IMR-90 (cell line): ENCODE measurements at regions not wholly inside any gene's neighbourhood (a gene's known extent, or its start where the extent isn't known, plus 50 kb on each side); places are given as distances from the start of the nearest gene placed in this dataset.

Experiments used
- ATAC-seq: fragments of 200-7000 bp; cut with Tn5 transposase; 2 replicates; pipeline ENCODE4 v1.9.1; 2020; ENCODE audit warnings: low read depth, mild to moderate bottlenecking, moderate library complexity
- BruUV-seq: library from RNA; stranded (reverse); fragments of 400-500 nt; replicated peaks from 2 replicates; lab custom pipeline; 2021; lab: Mats Ljungman, UMichigan
- CTCF ChIA-PET: fragments of 300-600 bp; formaldehyde crosslinking; extraction: SDS; loops from one replicate; lab custom pipeline; 2021; ENCODE audit warnings: antibody characterized with exemption; lab: Yijun Ruan, JAX
- POLR2A ChIA-PET: fragments of 300-600 bp; sonication (Branson Sonifier 250); formaldehyde crosslinking; loops from one replicate; lab custom pipeline; 2022; ENCODE audit warnings: antibody characterized with exemption; ENCODE audit not compliant: unreplicated experiment; lab: Charles Lee
- DNase-seq: peaks from one replicate; pipeline ENCODE4 v3.0.0; 2013
- H2AFZ ChIP-seq: replicated peaks from 2 replicates; pipeline ENCODE3; 2013; ENCODE audit warnings: low read length, mild to moderate bottlenecking; ENCODE audit not compliant: poor library complexity
- H2AK5ac ChIP-seq: 2 replicates; pipeline ENCODE4 v1.6.1; 2013; ENCODE audit warnings: low read depth, low read length, inconsistent platforms
- H2AK9ac ChIP-seq: replicated peaks from 2 replicates; pipeline ENCODE3; 2013; ENCODE audit warnings: mild to moderate bottlenecking, low read depth, low read length, moderate library complexity; ENCODE audit not compliant: poor library complexity
- H2BK120ac ChIP-seq: 2 replicates; pipeline ENCODE4 v1.6.1; 2013; ENCODE audit warnings: low read depth, low read length, inconsistent platforms
- H2BK15ac ChIP-seq: 3 replicates; pipeline ENCODE4 v1.6.1; 2013; ENCODE audit warnings: low read depth, low read length, inconsistent platforms
- H2BK20ac ChIP-seq: 2 replicates; pipeline ENCODE4 v1.6.1; 2013; ENCODE audit warnings: low read depth, mild to moderate bottlenecking, inconsistent platforms, low read length, moderate library complexity
- H2BK5ac ChIP-seq: 2 replicates; pipeline ENCODE4 v1.6.1; 2013; ENCODE audit warnings: mild to moderate bottlenecking, low read depth, low read length, inconsistent platforms; ENCODE audit not compliant: poor library complexity, severe bottlenecking
- H3K14ac ChIP-seq: replicated peaks from 2 replicates; pipeline ENCODE4 v1.6.1; 2013; ENCODE audit warnings: low read depth, low read length, inconsistent platforms
- H3K18ac ChIP-seq: 2 replicates; pipeline ENCODE4 v1.6.1; 2013; ENCODE audit warnings: low read depth, low read length, control low read depth
- H3K23ac ChIP-seq: 2 replicates; pipeline ENCODE4 v1.6.1; 2013; ENCODE audit warnings: low read depth, low read length, inconsistent platforms
- H3K27ac ChIP-seq: 2 replicates; pipeline ENCODE4 v1.5.1; 2013; ENCODE audit warnings: mild to moderate bottlenecking, control low read depth, low read length; ENCODE audit not compliant: insufficient read depth
- H3K27me3 ChIP-seq: 2 replicates; pipeline ENCODE4 v1.6.1; 2013; ENCODE audit warnings: low read length; ENCODE audit not compliant: control insufficient read depth, insufficient read depth
- H3K36me3 ChIP-seq: 2 replicates; pipeline ENCODE4 v1.6.1; 2013; ENCODE audit warnings: low read length, mixed read lengths; ENCODE audit not compliant: control insufficient read depth, insufficient read depth
- H3K4ac ChIP-seq: 2 replicates; pipeline ENCODE4 v1.6.1; 2013; ENCODE audit warnings: low read depth, low read length, inconsistent platforms
- H3K4me1 ChIP-seq: 2 replicates; pipeline ENCODE4 v1.6.1; 2013; ENCODE audit warnings: low read length, mixed read lengths; ENCODE audit not compliant: control insufficient read depth, insufficient read depth
- H3K4me2 ChIP-seq: 2 replicates; pipeline ENCODE4 v1.6.1; 2013; ENCODE audit warnings: low read depth, mild to moderate bottlenecking, control low read depth, low read length, moderate library complexity
- H3K4me3 ChIP-seq: 2 replicates; pipeline ENCODE4 v1.5.1; 2013; ENCODE audit warnings: low read depth, mild to moderate bottlenecking, control low read depth, low read length, moderate library complexity; ENCODE audit not compliant: insufficient read depth
- H3K56ac ChIP-seq: 2 replicates; pipeline ENCODE4 v1.6.1; 2013; ENCODE audit warnings: low read length, inconsistent platforms; ENCODE audit not compliant: insufficient read depth; ENCODE audit errors: extremely low read depth
- H3K79me1 ChIP-seq, 2 experiments: 2 replicates each; pipeline ENCODE4 v1.6.1; 2013; ENCODE audit warnings: low read length in 2 of 2, inconsistent platforms in 1 of 2, low read depth in 1 of 2
- H3K9ac ChIP-seq: 2 replicates; pipeline ENCODE4 v1.6.1; 2013; ENCODE audit warnings: low read depth, low read length, control low read depth
- H3K9me1 ChIP-seq: 2 replicates; pipeline ENCODE4 v1.6.1; 2013; ENCODE audit warnings: low read length, inconsistent platforms; ENCODE audit not compliant: insufficient read depth
- H3K9me3 ChIP-seq: 2 replicates; pipeline ENCODE4 v1.6.1; 2013; ENCODE audit warnings: low read length; ENCODE audit not compliant: control insufficient read depth, insufficient read depth
- H4K20me1 ChIP-seq: 2 replicates; pipeline ENCODE4 v1.6.1; 2013; ENCODE audit warnings: low read length, inconsistent platforms; ENCODE audit not compliant: insufficient read depth
- H4K5ac ChIP-seq: 2 replicates; pipeline ENCODE4 v1.6.1; 2013; ENCODE audit warnings: mild to moderate bottlenecking, low read depth, low read length, control low read depth
- H4K8ac ChIP-seq, 2 experiments: 2 replicates each; pipeline ENCODE4 v1.6.1; 2013; ENCODE audit warnings: low read depth in 2 of 2, low read length in 2 of 2, control low read depth in 1 of 2, inconsistent platforms in 1 of 2
- H4K91ac ChIP-seq: 2 replicates; pipeline ENCODE4 v1.6.1; 2013; ENCODE audit warnings: low read depth, low read length, inconsistent platforms; ENCODE audit not compliant: insufficient read depth
- BHLHE40 ChIP-seq: fragments of 150-350 bp; IDR thresholded peaks from 2 replicates; pipeline ENCODE4 v1.6.1; 2016; ENCODE audit warnings: mild to moderate bottlenecking, low read depth, low read length
- CEBPB ChIP-seq: IDR thresholded peaks from 2 replicates; pipeline ENCODE4 v1.6.1; 2012; ENCODE audit warnings: low read depth, low read length, improper control_type of control experiment
- CHD1 ChIP-seq: IDR thresholded peaks from 2 replicates; pipeline ENCODE4 v1.6.1; 2012; ENCODE audit warnings: low read depth, low read length, improper control_type of control experiment
- ELK1 ChIP-seq: fragments of 150-350 bp; IDR thresholded peaks from 2 replicates; pipeline ENCODE4 v1.6.1; 2016; ENCODE audit warnings: low read depth, mild to moderate bottlenecking, low read length, moderate library complexity, borderline replicate concordance
- FOS ChIP-seq: fragments of 150-350 bp; IDR thresholded peaks from 2 replicates; pipeline ENCODE4 v1.6.1; 2016; ENCODE audit warnings: low read depth, low read length
- MAFK ChIP-seq: IDR thresholded peaks from 2 replicates; pipeline ENCODE4 v1.6.1; 2012; ENCODE audit warnings: low read depth, low read length, improper control_type of control experiment
- MAZ ChIP-seq: IDR thresholded peaks from 2 replicates; pipeline ENCODE4 v1.6.1; 2012; ENCODE audit warnings: low read depth, mild to moderate bottlenecking, low read length, improper control_type of control experiment, moderate library complexity, borderline replicate concordance
- MXI1 ChIP-seq: IDR thresholded peaks from 2 replicates; pipeline ENCODE4 v1.6.1; 2012; ENCODE audit warnings: low read depth, mild to moderate bottlenecking, low read length, moderate library complexity, borderline replicate concordance
- NFE2L2 ChIP-seq: fragments of 150-350 bp; IDR thresholded peaks from 2 replicates; pipeline ENCODE4 v1.6.1; 2016; ENCODE audit warnings: low read depth, mild to moderate bottlenecking, low read length
- POLR2A ChIP-seq: IDR thresholded peaks from 2 replicates; pipeline ENCODE4 v1.6.1; 2012; ENCODE audit warnings: mild to moderate bottlenecking, low read depth, low read length
- RAD21 ChIP-seq: IDR thresholded peaks from 2 replicates; pipeline ENCODE4 v1.6.1; 2012; ENCODE audit warnings: low read length, improper control_type of control experiment
- RCOR1 ChIP-seq: IDR thresholded peaks from 2 replicates; pipeline ENCODE4 v1.6.1; 2012; ENCODE audit warnings: mild to moderate bottlenecking, low read length, improper control_type of control experiment; ENCODE audit not compliant: insufficient replicate concordance
- RFX5 ChIP-seq: IDR thresholded peaks from 2 replicates; pipeline ENCODE4 v1.8.0; 2012; ENCODE audit warnings: low read depth, mild to moderate bottlenecking, low read length, moderate library complexity
- SMC3 ChIP-seq: fragments of 150-350 bp; IDR thresholded peaks from 2 replicates; pipeline ENCODE4 v1.6.1; 2016; ENCODE audit warnings: low read depth, mild to moderate bottlenecking, antibody characterized with exemption, low read length, moderate library complexity
- USF2 ChIP-seq: fragments of 150-350 bp; IDR thresholded peaks from 2 replicates; pipeline ENCODE4 v1.6.1; 2017; ENCODE audit warnings: mild to moderate bottlenecking, antibody characterized with exemption, low read length, low read depth
- WGBS, 2 experiments: methylation state at CpG; one replicate each; pipeline versions ENCODE4 v1.1.5 to v1.1.7; 2013; ENCODE audit warnings: missing lambda C conversion rate in 2 of 2; ENCODE audit not compliant: insufficient read length in 1 of 2; ENCODE audit errors: extremely low coverage in 2 of 2; 5-methylcytosine and 5-hydroxymethylcytosine counted together
- dilution Hi-C: fragments of 300-500 bp; cut with HindIII; formaldehyde crosslinking; loops from one replicate; pipeline ENCODE4 v1.14.3; 2018; ENCODE audit warnings: low sequenced_read_pairs; ENCODE audit not compliant: unreplicated experiment
- in situ Hi-C: fragments of 300-500 bp; cut with MboI; formaldehyde crosslinking; loops from 3 replicates; pipeline ENCODE4 v1.14.3; 2019; ENCODE audit warnings: low sequenced_read_pairs, inconsistent platforms, mixed read lengths
- intact Hi-C: fragments of 100-400 bp; cut with micrococcal nuclease; formaldehyde crosslinking; loops from 2 replicates; pipeline ENCODE4 v1.10.0; 2022
- TF ChIP-seq, protein P1 (sequence below): conservative IDR thresholded peaks from 2 replicates; pipeline ENCODE4 v1.5.1; 2012; ENCODE audit warnings: mild to moderate bottlenecking, low read depth, low read length, improper control_type of control experiment

DNA sequence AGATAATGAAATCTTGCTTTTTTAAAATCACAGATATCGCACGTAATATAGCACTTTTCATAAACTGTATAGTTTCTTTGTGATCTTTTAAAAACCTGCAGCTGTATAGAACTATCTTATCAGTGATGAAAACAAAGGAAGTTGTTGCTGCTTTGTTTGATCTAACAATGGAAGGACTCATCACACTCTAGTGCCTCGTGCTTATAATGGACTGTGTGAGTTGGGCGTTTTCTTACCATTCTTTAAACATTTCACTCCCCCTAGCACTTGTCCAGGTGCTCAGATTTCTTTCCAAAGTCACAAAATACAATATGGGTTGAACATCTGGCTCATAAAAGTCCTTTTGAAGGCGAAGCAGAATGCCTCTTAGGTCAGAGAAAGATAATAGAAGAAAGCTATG is 94.8 kb upstream of the SPATS2L start:
- ChIA-PET CTCF (no interaction called here), POLR2A (no interaction called here)
- Histone ChIP-seq H3K4ac (no peak overlapping the region), H3K9me3 (no peaks in the 10 kb centered on the region), H3K27me3 (peaks cover 2% of the 10 kb centered on the region; the same call in 1 of the 2 replicates), H2AFZ (no peak overlapping the region), H4K5ac (no peak overlapping the region), H4K20me1 (no peaks in the 10 kb centered on the region), H3K18ac (no peak overlapping the region), H2BK20ac (no peak overlapping the region), H3K36me3 (no peaks in the 10 kb centered on the region), H3K79me1 (no peaks in the 10 kb centered on the region), H3K9me1 (no peaks in the 10 kb centered on the region; the same call in 1 of the 2 replicates), H3K4me1 (no peaks in the 10 kb centered on the region), H2BK15ac (no peak overlapping the region), H3K23ac (no peak overlapping the region), H4K91ac (no peak overlapping the region), H2BK120ac (no peak overlapping the region), H3K9ac (no peak overlapping the region), H3K4me3 (no peak overlapping the region), H3K27ac (no peak overlapping the region), H3K4me2 (no peak overlapping the region), H2AK9ac (no peak overlapping the region), H2BK5ac (no peak overlapping the region), H4K8ac (no peak overlapping the region), H3K56ac (no peak overlapping the region), H2AK5ac (no peak overlapping the region), H3K14ac (no peak overlapping the region)
- no TSS peak for BruUV-seq
- intact Hi-C loops, result no loop called here
- ATAC-seq (no peak), DNase-seq (no peak)
- dilution Hi-C loops, result no loop called here
- no CpG with 5 or more reads among the region's 5 CpGs for WGBS, 2 experiments
- no peak for TF ChIP-seq MXI1
- TF ChIP-seq RAD21, result no peak
- no peak for TF ChIP-seq RFX5
- TF ChIP-seq ELK1, result no peak
- TF ChIP-seq CEBPB, result no peak
- no peak for TF ChIP-seq MAZ
- no peak for TF ChIP-seq MAFK
- TF ChIP-seq RCOR1, result no peak
- TF ChIP-seq, protein P1, sequence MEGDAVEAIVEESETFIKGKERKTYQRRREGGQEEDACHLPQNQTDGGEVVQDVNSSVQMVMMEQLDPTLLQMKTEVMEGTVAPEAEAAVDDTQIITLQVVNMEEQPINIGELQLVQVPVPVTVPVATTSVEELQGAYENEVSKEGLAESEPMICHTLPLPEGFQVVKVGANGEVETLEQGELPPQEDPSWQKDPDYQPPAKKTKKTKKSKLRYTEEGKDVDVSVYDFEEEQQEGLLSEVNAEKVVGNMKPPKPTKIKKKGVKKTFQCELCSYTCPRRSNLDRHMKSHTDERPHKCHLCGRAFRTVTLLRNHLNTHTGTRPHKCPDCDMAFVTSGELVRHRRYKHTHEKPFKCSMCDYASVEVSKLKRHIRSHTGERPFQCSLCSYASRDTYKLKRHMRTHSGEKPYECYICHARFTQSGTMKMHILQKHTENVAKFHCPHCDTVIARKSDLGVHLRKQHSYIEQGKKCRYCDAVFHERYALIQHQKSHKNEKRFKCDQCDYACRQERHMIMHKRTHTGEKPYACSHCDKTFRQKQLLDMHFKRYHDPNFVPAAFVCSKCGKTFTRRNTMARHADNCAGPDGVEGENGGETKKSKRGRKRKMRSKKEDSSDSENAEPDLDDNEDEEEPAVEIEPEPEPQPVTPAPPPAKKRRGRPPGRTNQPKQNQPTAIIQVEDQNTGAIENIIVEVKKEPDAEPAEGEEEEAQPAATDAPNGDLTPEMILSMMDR, result no peak
- TF ChIP-seq USF2, result no peak
- no peak for TF ChIP-seq SMC3
- no peak for TF ChIP-seq CHD1
- TF ChIP-seq FOS, result no peak
- TF ChIP-seq POLR2A, result no peak
- TF ChIP-seq BHLHE40, result no peak
- no peak for TF ChIP-seq NFE2L2
- in situ Hi-C loops, result no loop called here
